Osteoblast (primary cell): ENCODE measurements at regions not wholly inside any gene's neighbourhood (a gene's known extent, or its start where the extent isn't known, plus 50 kb on each side); places are given as distances from the start of the nearest gene placed in this dataset.

Experiments
- DNase-seq: peaks from one replicate; pipeline ENCODE4 v3.0.0; 2011; ENCODE audit warnings: low spot score, mixed read lengths; ENCODE audit not compliant: insufficient read length; ENCODE audit errors: missing footprints
- H2AFZ ChIP-seq: 2 replicates; pipeline ENCODE4 v1.6.0; 2011; ENCODE audit warnings: mild to moderate bottlenecking, low read length
- H3K27ac ChIP-seq: 2 replicates; pipeline ENCODE4 v1.5.1; 2011; ENCODE audit warnings: mild to moderate bottlenecking, low read depth, low read length, moderate library complexity
- H3K27me3 ChIP-seq: 2 replicates; pipeline ENCODE4 v1.6.0; 2012; ENCODE audit warnings: mild to moderate bottlenecking, control low read depth, inconsistent platforms, low read length, moderate library complexity; ENCODE audit not compliant: insufficient read depth
- H3K36me3 ChIP-seq: 2 replicates; pipeline ENCODE4 v1.5.1; 2011; ENCODE audit warnings: mild to moderate bottlenecking, low read length, control low read depth, moderate library complexity; ENCODE audit not compliant: insufficient read depth
- H3K4me1 ChIP-seq: 2 replicates; pipeline ENCODE4 v1.5.1; 2011; ENCODE audit warnings: mild to moderate bottlenecking, low read length, control low read depth, moderate library complexity; ENCODE audit not compliant: insufficient read depth
- H3K4me2 ChIP-seq: 2 replicates; pipeline ENCODE4 v1.6.0; 2011; ENCODE audit warnings: mild to moderate bottlenecking, low read length; ENCODE audit not compliant: insufficient read depth
- H3K4me3 ChIP-seq: fragments of 200-600 bp; sonication (generic); 3 replicates; pipeline ENCODE4 v1.5.1; 2012; ENCODE audit warnings: mild to moderate bottlenecking, low read length, inconsistent platforms; ENCODE audit not compliant: insufficient read depth
- H3K79me2 ChIP-seq: 2 replicates; pipeline ENCODE4 v1.6.0; 2012; ENCODE audit warnings: mild to moderate bottlenecking, low read length, control low read depth, inconsistent platforms; ENCODE audit not compliant: insufficient read depth
- H3K9me3 ChIP-seq: 2 replicates; pipeline ENCODE4 v1.5.1; 2011; ENCODE audit warnings: low read depth, low read length, control low read depth
- H4K20me1 ChIP-seq: 2 replicates; pipeline ENCODE4 v1.6.0; 2012; ENCODE audit warnings: mild to moderate bottlenecking, low read length, control low read depth; ENCODE audit not compliant: insufficient read depth
- TF ChIP-seq, protein P1 (sequence below): IDR thresholded peaks from 2 replicates; pipeline ENCODE4 v1.5.1; 2011; ENCODE audit warnings: mild to moderate bottlenecking, low read depth, low read length, moderate library complexity; ENCODE audit errors: extremely low read depth

DNA sequence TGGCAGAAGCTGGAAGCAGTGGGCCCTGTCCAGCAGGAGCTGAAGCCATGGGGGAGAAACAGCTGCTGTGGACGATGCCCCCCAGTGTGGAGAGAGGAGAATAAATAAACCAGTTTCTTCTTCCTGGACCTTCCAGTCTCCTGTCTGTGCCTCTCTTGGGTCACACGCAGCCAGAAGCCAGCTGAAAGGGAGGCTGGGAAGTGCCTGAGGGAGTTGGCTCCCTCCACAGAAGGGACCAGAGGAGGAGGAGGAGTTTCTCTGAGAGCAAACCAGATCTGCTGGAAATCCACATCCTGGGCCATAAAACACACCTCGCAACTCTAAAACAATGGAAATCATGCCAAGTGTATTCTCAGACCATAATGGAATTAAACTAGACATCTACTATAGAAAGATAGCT lies 577.0 kb downstream of the CDH26 start:
- Histone ChIP-seq H4K20me1 (no peaks in the 10 kb centered on the region), H3K4me2 (no peak overlapping the region), H2AFZ (no peak overlapping the region), H3K27ac (no peak overlapping the region), H3K9me3 (no peaks in the 10 kb centered on the region), H3K27me3 (no peaks in the 10 kb centered on the region), H3K4me1 (no peaks in the 10 kb centered on the region), H3K4me3 (no peak overlapping the region), H3K79me2 (no peaks in the 10 kb centered on the region), H3K36me3 (no peaks in the 10 kb centered on the region)
- TF ChIP-seq, protein P1, sequence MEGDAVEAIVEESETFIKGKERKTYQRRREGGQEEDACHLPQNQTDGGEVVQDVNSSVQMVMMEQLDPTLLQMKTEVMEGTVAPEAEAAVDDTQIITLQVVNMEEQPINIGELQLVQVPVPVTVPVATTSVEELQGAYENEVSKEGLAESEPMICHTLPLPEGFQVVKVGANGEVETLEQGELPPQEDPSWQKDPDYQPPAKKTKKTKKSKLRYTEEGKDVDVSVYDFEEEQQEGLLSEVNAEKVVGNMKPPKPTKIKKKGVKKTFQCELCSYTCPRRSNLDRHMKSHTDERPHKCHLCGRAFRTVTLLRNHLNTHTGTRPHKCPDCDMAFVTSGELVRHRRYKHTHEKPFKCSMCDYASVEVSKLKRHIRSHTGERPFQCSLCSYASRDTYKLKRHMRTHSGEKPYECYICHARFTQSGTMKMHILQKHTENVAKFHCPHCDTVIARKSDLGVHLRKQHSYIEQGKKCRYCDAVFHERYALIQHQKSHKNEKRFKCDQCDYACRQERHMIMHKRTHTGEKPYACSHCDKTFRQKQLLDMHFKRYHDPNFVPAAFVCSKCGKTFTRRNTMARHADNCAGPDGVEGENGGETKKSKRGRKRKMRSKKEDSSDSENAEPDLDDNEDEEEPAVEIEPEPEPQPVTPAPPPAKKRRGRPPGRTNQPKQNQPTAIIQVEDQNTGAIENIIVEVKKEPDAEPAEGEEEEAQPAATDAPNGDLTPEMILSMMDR: no peak
- DNase-seq: no peak

DNA sequence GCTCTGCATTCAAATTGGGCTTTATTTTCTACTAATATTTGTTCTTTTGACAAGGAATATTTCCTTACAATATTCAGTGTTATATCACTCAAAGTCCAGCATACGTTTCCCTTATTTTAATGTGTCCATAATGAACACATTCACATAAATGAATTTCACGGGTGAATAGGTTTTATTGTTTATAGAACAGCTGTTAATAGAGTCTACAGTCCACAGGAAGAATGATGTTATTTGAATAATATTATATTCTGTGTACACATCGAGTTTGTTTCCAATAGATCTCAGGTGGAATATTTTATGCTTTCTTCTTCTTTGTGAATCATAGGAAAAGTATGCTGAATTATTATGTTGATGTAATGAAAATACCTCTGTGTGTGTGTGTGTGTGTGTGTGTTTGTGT lies 582.4 kb downstream of the CDH26 start:
- no peaks in the 10 kb centered on the region for H3K4me1 ChIP-seq
- no peak overlapping the region for H2AFZ ChIP-seq
- H3K4me3 ChIP-seq: no peak overlapping the region
- H3K79me2 ChIP-seq: no peaks in the 10 kb centered on the region
- no peaks in the 10 kb centered on the region for H3K27me3 ChIP-seq
- no peaks in the 10 kb centered on the region for H3K36me3 ChIP-seq
- H4K20me1 ChIP-seq: no peaks in the 10 kb centered on the region
- H3K27ac ChIP-seq: no peak overlapping the region
- TF ChIP-seq, protein P1: no peak
- no peaks in the 10 kb centered on the region for H3K9me3 ChIP-seq
- no peak for DNase-seq
- H3K4me2 ChIP-seq: no peak overlapping the region

DNA sequence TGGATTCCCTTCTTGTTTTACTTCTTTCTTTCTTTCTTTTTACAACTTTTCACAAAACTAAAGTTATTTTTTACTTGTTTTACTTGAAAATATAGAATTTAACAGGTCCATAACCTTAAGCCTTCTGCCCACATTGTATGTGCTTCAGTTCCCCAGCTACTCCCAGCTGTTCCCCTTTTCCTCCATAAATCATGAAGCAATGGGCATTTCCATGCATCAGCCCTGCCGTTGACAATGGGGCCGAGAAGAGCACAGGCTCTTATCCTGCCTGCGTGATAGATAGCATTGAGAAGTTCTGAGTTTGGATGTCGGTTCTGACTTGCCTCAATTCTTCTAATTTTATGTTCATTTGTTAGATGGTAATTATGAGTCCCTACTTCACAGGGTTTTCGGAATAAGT lies 583.8 kb downstream of the CDH26 start:
- no peaks in the 10 kb centered on the region for H3K27me3 ChIP-seq

DNA sequence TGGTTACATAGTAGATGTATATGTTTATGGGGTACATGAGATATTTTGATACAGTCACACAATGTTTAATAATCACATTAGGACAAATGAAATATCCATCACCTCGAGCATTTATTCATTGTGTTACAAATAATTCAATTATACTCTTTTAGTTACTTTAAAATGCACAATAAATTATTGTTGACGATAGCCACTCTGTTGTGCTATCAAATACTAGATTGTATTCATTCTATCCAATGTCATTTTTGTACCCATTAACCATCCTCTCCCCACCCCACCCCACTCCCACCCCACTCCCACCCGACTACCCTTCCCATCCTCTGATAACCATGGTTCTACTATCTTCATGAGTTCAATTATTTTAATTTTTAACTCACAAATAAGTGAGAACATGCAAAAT lies 585.4 kb downstream of the CDH26 start:
- Histone ChIP-seq H4K20me1 (no peaks in the 10 kb centered on the region), H3K9me3 (no peaks in the 10 kb centered on the region), H3K36me3 (no peaks in the 10 kb centered on the region), H3K79me2 (no peaks in the 10 kb centered on the region), H2AFZ (no peak overlapping the region), H3K27ac (no peak overlapping the region), H3K4me1 (no peaks in the 10 kb centered on the region), H3K4me2 (no peak overlapping the region), H3K27me3 (no peaks in the 10 kb centered on the region), H3K4me3 (no peak overlapping the region)
- TF ChIP-seq, protein P1: no peak
- no peak for DNase-seq

More for the DNA sequence above, 583.8 kb downstream of the CDH26 start:
- TF ChIP-seq, protein P1: no peak
- H3K4me3 ChIP-seq: no peak overlapping the region
- no peak overlapping the region for H3K4me2 ChIP-seq
- no peaks in the 10 kb centered on the region for H3K4me1 ChIP-seq
- no peak for DNase-seq
- H3K36me3 ChIP-seq: no peaks in the 10 kb centered on the region
- no peaks in the 10 kb centered on the region for H4K20me1 ChIP-seq
- H3K9me3 ChIP-seq: no peaks in the 10 kb centered on the region
- no peaks in the 10 kb centered on the region for H3K79me2 ChIP-seq
- H3K27ac ChIP-seq: no peak overlapping the region
- no peak overlapping the region for H2AFZ ChIP-seq
